ENCODE measurements at regions not wholly inside any gene's neighbourhood (a gene's known extent, or its start where the extent isn't known, plus 50 kb on each side); places are given as distances from the start of the nearest gene placed in this dataset.
A peak's percentile ranks its signal among the peaks of the same experiment; 100 is the strongest.

- H3K9me3 ChIP-seq (ENCODE audit: low read length) = no peaks in the 10 kb centered on the region
- no peak overlapping the region for H3K4me3 ChIP-seq (ENCODE audit: low read length)
- H3K27me3 ChIP-seq (ENCODE audit: insufficient read depth, low read length) = no peaks in the 10 kb centered on the region
- no peak overlapping the region for H2AFZ ChIP-seq (ENCODE audit: low read depth, low read length)
- peaks cover 3% of the 10 kb centered on the region for H3K4me1 ChIP-seq (ENCODE audit: insufficient read depth, low read length)
- H3K36me3 ChIP-seq (ENCODE audit: insufficient read depth, low read length) = no peaks in the 10 kb centered on the region
These were observed 479.7 kb upstream of the NR2F2 start for GRCh38 chr15:95850837-95851236.

- no peak overlapping the region for H3K4me3 ChIP-seq (ENCODE audit: low read length)
- no peaks in the 10 kb centered on the region for H3K9me3 ChIP-seq (ENCODE audit: low read length)
- H2AFZ ChIP-seq (ENCODE audit: low read depth, low read length) = no peak overlapping the region
- no peaks in the 10 kb centered on the region for H3K36me3 ChIP-seq (ENCODE audit: insufficient read depth, low read length)
- H3K4me1 ChIP-seq (ENCODE audit: insufficient read depth, low read length) = peaks cover 4% of the 10 kb centered on the region
- no peaks in the 10 kb centered on the region for H3K27me3 ChIP-seq (ENCODE audit: insufficient read depth, low read length)
These were observed 477.1 kb upstream of the NR2F2 start for GRCh38 chr15:95853350-95853749.

GRCh38 chr15:95857124-95857757, 473.3 kb upstream of the NR2F2 start:
- no peaks in the 10 kb centered on the region for H3K36me3 ChIP-seq (ENCODE audit: insufficient read depth, low read length)
- peaks cover 4% of the 10 kb centered on the region for H3K4me1 ChIP-seq (ENCODE audit: insufficient read depth, low read length)
- H3K4me3 ChIP-seq (ENCODE audit: low read length) = no peak overlapping the region

GRCh38 chr15:95857758-95858157, 472.7 kb upstream of the NR2F2 start:
- Histone ChIP-seq H3K9me3 (ENCODE audit: low read length) (no peaks in the 10 kb centered on the region), H3K4me1 (ENCODE audit: insufficient read depth, low read length) (peaks cover 4% of the 10 kb centered on the region), H3K36me3 (ENCODE audit: insufficient read depth, low read length) (no peaks in the 10 kb centered on the region), H3K27me3 (ENCODE audit: insufficient read depth, low read length) (no peaks in the 10 kb centered on the region), H3K4me3 (ENCODE audit: low read length) (no peak overlapping the region), H2AFZ (ENCODE audit: low read depth, low read length) (no peak overlapping the region)

More at GRCh38 chr15:95857124-95857757, 473.3 kb upstream of the NR2F2 start:
- no peak overlapping the region for H2AFZ ChIP-seq (ENCODE audit: low read depth, low read length)
- no peaks in the 10 kb centered on the region for H3K9me3 ChIP-seq (ENCODE audit: low read length)
- H3K27me3 ChIP-seq (ENCODE audit: insufficient read depth, low read length) = no peaks in the 10 kb centered on the region

GRCh38 chr15:95860406-95860805, 470.1 kb upstream of the NR2F2 start:
- H3K36me3 ChIP-seq (ENCODE audit: insufficient read depth, low read length) = no peaks in the 10 kb centered on the region
- H3K4me1 ChIP-seq (ENCODE audit: insufficient read depth, low read length) = peaks cover 4% of the 10 kb centered on the region
- H3K9me3 ChIP-seq (ENCODE audit: low read length) = no peaks in the 10 kb centered on the region
- no peaks in the 10 kb centered on the region for H3K27me3 ChIP-seq (ENCODE audit: insufficient read depth, low read length)
- H3K4me3 ChIP-seq (ENCODE audit: low read length) = no peak overlapping the region
- no peak overlapping the region for H2AFZ ChIP-seq (ENCODE audit: low read depth, low read length)

GRCh38 chr15:95864467-95864886, 466.0 kb upstream of the NR2F2 start:
- Histone ChIP-seq H2AFZ (ENCODE audit: low read depth, low read length) (no peak overlapping the region), H3K27me3 (ENCODE audit: insufficient read depth, low read length) (no peaks in the 10 kb centered on the region), H3K9me3 (ENCODE audit: low read length) (no peaks in the 10 kb centered on the region), H3K36me3 (ENCODE audit: insufficient read depth, low read length) (no peaks in the 10 kb centered on the region), H3K4me3 (ENCODE audit: low read length) (no peak overlapping the region), H3K4me1 (ENCODE audit: insufficient read depth, low read length) (no peaks in the 10 kb centered on the region)

- Histone ChIP-seq H3K9me3 (ENCODE audit: low read length) (no peaks in the 10 kb centered on the region), H3K36me3 (ENCODE audit: insufficient read depth, low read length) (no peaks in the 10 kb centered on the region), H3K27me3 (ENCODE audit: insufficient read depth, low read length) (no peaks in the 10 kb centered on the region), H2AFZ (ENCODE audit: low read depth, low read length) (no peak overlapping the region), H3K4me1 (ENCODE audit: insufficient read depth, low read length) (no peaks in the 10 kb centered on the region), H3K4me3 (ENCODE audit: low read length) (no peak overlapping the region)
These were observed 465.2 kb upstream of the NR2F2 start for GRCh38 chr15:95865330-95865739.

DNA sequence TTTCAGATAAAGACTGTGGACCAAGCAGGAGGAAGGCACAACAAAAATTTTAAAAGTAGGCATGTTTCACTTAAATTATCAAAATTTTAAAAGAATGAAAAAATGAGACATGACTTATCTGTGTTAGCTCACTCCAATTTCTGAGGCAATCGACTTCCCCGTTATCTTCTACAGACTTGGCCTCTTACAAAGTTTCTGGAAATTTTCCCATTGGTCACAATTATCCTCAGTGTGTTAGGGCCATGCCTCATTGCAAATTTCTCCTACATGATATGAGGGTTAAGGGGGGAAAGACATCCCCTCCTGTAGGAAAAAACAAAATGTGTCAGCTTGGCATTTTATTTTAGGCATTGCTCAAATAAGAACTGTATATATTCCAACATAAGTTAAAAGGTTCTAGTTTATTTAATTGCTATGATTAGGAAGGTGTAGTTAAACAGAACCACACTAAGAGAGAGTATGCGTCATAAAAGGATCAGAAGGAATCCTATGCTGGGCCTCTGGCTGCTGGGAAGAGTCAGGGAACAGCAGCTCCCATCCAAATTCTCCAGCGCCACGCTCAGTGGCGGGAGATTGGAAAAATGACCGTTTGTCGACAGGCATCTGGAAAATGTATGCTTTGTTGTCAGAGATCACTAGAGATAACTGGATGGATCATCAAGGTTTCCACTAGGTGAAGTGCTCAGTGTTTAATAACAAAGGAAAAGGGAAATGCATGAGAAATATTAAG, 463.6 kb upstream of the NR2F2 start:
- Histone ChIP-seq H3K4me1 (ENCODE audit: insufficient read depth, low read length) (no peaks in the 10 kb centered on the region), H3K36me3 (ENCODE audit: insufficient read depth, low read length) (no peaks in the 10 kb centered on the region), H2AFZ (ENCODE audit: low read depth, low read length) (no peak overlapping the region), H3K4me3 (ENCODE audit: low read length) (no peak overlapping the region), H3K9me3 (ENCODE audit: low read length) (no peaks in the 10 kb centered on the region), H3K27me3 (ENCODE audit: insufficient read depth, low read length) (no peaks in the 10 kb centered on the region)

GRCh38 chr15:95868450-95868849, 462.1 kb upstream of the NR2F2 start:
- no peaks in the 10 kb centered on the region for H3K9me3 ChIP-seq (ENCODE audit: low read length)
- no peak overlapping the region for H3K4me3 ChIP-seq (ENCODE audit: low read length)
- no peaks in the 10 kb centered on the region for H3K27me3 ChIP-seq (ENCODE audit: insufficient read depth, low read length)

GRCh38 chr15:95868970-95869369, 461.5 kb upstream of the NR2F2 start:
- H3K36me3 ChIP-seq (ENCODE audit: insufficient read depth, low read length) = no peaks in the 10 kb centered on the region
- no peak overlapping the region for H3K4me3 ChIP-seq (ENCODE audit: low read length)
- no peaks in the 10 kb centered on the region for H3K9me3 ChIP-seq (ENCODE audit: low read length)
- no peaks in the 10 kb centered on the region for H3K27me3 ChIP-seq (ENCODE audit: insufficient read depth, low read length)
- peaks cover 3% of the 10 kb centered on the region for H3K4me1 ChIP-seq (ENCODE audit: insufficient read depth, low read length)
- no peak overlapping the region for H2AFZ ChIP-seq (ENCODE audit: low read depth, low read length)

More at GRCh38 chr15:95868450-95868849, 462.1 kb upstream of the NR2F2 start:
- Histone ChIP-seq H2AFZ (ENCODE audit: low read depth, low read length) (no peak overlapping the region), H3K4me1 (ENCODE audit: insufficient read depth, low read length) (no peaks in the 10 kb centered on the region), H3K36me3 (ENCODE audit: insufficient read depth, low read length) (no peaks in the 10 kb centered on the region)

DNA sequence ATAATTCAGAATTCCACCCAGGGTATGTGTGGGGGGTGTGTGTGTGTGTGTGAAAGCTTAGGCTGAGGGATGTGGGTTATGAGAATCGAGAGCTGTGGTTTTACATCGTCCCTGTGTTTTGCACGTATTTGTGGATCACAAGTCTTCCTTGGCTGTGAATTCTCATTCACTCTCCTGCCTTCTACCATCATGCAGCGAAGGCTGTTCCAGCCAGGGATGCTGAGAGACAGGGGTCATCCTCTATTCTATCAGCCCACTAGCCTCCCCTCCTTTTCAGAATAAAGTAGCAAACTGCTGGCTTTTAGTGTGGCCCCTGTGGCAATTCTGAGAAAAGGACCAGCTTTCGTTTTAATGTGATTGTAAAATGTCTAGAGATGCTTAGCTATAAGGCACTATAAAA, 460.6 kb upstream of the NR2F2 start:
- Histone ChIP-seq H3K27me3 (ENCODE audit: insufficient read depth, low read length) (no peaks in the 10 kb centered on the region), H3K9me3 (ENCODE audit: low read length) (no peaks in the 10 kb centered on the region), H3K4me3 (ENCODE audit: low read length) (no peak overlapping the region), H3K36me3 (ENCODE audit: insufficient read depth, low read length) (no peaks in the 10 kb centered on the region), H2AFZ (ENCODE audit: low read depth, low read length) (no peak overlapping the region), H3K4me1 (ENCODE audit: insufficient read depth, low read length) (peaks cover 12% of the 10 kb centered on the region)

- Histone ChIP-seq H2AFZ (ENCODE audit: low read depth, low read length) (no peak overlapping the region), H3K9me3 (ENCODE audit: low read length) (no peaks in the 10 kb centered on the region), H3K36me3 (ENCODE audit: insufficient read depth, low read length) (no peaks in the 10 kb centered on the region), H3K4me3 (ENCODE audit: low read length) (no peak overlapping the region), H3K4me1 (ENCODE audit: insufficient read depth, low read length) (peaks cover 24% of the 10 kb centered on the region), H3K27me3 (ENCODE audit: insufficient read depth, low read length) (no peaks in the 10 kb centered on the region)
These were observed 458.1 kb upstream of the NR2F2 start for GRCh38 chr15:95872366-95872771.

GRCh38 chr15:95874637-95875036, 455.9 kb upstream of the NR2F2 start:
- Histone ChIP-seq H2AFZ (ENCODE audit: low read depth, low read length) (peak overlapping the region; percentile 59), H3K27me3 (ENCODE audit: insufficient read depth, low read length) (no peaks in the 10 kb centered on the region), H3K4me3 (ENCODE audit: low read length) (no peak overlapping the region), H3K36me3 (ENCODE audit: insufficient read depth, low read length) (no peaks in the 10 kb centered on the region), H3K4me1 (ENCODE audit: insufficient read depth, low read length) (peaks cover 24% of the 10 kb centered on the region), H3K9me3 (ENCODE audit: low read length) (no peaks in the 10 kb centered on the region)

Data from neuron (in vitro differentiated cells).